GM12875 (cell line): ENCODE measurements at regions not wholly inside any gene's neighbourhood (a gene's known extent, or its start where the extent isn't known, plus 50 kb on each side); places are given as distances from the start of the nearest gene placed in this dataset.

Experiments
- H3K4me3 ChIP-seq: one replicate; pipeline ENCODE4 v1.5.1; 2011; ENCODE audit warnings: low read depth, low read length, control low read depth
- TF ChIP-seq, protein P1 (sequence below): IDR thresholded peaks from 2 replicates; pipeline ENCODE4 v1.5.1; 2011; ENCODE audit warnings: low read depth, mild to moderate bottlenecking, control low read depth, inconsistent platforms, low read length, moderate library complexity, borderline replicate concordance; ENCODE audit not compliant: insufficient read depth

DNA sequence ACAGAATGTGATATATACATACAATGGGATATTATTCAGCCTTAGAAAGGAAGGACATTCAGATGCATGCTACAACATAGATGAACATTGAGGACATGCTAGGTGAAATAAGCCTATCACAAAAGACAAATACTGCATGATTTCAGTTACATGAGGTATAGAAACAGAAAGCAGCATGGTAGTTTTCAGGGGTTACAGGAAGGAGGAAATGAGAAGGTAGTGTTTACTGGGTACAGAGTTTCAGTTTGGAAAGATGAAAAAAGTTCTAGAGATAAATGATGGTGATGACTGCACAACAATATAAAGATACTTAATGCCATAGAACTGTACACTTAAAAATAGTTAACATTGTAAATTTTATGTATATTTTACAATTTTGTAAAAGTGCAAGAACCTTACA is 266.7 kb upstream of the C11orf87 start:
- H3K4me3 ChIP-seq, result no peak overlapping the region
- TF ChIP-seq, protein P1, sequence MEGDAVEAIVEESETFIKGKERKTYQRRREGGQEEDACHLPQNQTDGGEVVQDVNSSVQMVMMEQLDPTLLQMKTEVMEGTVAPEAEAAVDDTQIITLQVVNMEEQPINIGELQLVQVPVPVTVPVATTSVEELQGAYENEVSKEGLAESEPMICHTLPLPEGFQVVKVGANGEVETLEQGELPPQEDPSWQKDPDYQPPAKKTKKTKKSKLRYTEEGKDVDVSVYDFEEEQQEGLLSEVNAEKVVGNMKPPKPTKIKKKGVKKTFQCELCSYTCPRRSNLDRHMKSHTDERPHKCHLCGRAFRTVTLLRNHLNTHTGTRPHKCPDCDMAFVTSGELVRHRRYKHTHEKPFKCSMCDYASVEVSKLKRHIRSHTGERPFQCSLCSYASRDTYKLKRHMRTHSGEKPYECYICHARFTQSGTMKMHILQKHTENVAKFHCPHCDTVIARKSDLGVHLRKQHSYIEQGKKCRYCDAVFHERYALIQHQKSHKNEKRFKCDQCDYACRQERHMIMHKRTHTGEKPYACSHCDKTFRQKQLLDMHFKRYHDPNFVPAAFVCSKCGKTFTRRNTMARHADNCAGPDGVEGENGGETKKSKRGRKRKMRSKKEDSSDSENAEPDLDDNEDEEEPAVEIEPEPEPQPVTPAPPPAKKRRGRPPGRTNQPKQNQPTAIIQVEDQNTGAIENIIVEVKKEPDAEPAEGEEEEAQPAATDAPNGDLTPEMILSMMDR, result no peak

DNA sequence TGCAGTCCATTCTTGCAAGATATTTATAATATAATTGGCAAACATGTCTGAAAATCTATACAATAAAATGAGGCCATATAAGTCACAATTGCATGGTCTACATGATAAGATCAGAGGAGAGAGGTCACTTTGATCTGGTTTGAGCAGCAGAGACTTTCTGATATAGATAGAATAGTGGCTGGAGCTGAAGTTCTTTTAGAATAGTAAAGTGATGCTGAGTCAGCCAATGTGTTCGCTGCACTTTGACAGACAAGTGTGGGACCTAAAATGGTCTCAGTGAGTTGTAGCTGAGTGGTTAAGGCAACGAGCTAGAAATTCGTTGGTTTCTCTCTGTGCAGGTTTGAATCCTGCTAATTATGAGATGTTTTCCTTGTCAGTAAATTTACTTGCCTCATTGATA is 257.0 kb upstream of the C11orf87 start:
- TF ChIP-seq, protein P1, result no peak
- H3K4me3 ChIP-seq, result no peak overlapping the region

DNA sequence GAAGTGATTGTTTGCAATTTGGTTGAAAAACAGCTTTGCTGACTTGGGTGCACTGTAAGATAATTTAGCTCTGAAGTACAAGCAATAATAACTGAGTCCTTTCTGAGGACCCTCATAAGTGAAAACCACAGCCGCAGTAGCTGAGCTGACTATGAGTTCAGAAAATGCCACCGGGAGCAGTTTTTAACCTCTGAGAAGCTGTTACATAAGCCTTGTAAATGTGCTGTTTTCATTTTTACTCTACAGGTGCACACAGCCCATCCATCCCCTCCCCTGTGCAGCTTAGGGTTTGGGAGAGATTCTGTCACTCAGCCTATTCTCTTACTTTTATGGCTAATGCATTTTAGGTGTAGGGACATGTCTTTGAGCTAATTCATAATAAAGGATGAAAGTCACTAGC is 255.5 kb upstream of the C11orf87 start:
- H3K4me3 ChIP-seq, result no peak overlapping the region
- TF ChIP-seq, protein P1, result no peak

DNA sequence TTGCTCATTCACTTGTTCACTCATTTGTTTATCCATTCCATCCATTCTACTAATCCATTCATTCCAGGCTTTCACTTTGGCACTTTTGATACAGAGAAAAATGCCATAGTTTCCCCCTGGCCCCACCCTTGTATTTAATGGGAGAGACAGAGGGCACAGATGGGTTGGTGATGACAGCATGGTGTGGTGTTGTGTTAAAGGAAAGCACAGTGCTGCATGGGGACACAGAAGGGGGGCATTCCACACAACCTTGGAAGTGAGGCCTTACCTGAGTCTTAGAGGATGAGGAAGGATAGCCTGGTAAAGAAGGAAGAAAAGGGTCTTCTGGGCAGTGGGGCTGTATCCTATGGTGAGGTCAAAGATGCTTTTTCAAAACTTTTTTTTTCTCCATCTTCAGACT is 248.5 kb upstream of the C11orf87 start:
- TF ChIP-seq, protein P1, result no peak
- no peak overlapping the region for H3K4me3 ChIP-seq

DNA sequence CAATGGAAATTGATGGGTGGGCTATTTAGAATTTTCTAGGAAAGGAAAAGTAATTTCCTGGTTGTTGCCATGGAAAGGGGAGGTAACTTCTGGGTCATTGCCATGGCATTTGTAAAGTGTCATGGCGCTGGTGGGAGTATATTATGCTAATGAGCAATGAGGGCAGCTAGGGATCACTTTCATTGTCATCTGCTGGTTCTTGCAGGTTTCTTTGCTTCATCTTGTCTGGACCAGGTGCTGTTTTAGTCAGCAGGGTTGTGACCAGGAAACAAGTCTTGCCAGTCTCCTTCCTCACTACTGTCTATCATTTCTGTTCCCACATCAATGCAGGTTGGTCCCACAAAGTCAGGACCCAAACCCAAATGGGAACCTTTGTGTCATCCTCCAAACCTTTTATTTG is 237.6 kb upstream of the C11orf87 start:
- no peak overlapping the region for H3K4me3 ChIP-seq
- TF ChIP-seq, protein P1, result no peak

DNA sequence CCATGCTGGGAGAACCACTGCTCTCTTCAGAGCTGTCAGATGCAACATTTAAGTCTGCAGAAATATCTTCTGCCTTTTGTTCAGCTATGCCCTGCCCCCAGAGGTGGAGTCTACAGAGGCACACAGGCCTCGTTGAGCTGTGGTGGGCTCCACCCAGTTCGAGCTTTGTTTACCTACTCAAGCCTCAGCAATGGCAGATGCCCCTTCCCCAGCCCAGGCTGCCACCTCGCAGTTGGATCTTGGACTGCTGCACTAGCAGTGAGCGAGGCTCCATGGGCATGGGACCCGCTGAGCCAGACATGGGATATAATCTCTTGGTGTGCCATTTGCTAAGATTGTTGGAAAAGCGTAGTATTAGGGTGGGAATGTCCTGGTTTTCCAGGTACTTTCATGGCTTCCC is 229.1 kb upstream of the C11orf87 start:
- TF ChIP-seq, protein P1, result no peak
- no peak overlapping the region for H3K4me3 ChIP-seq

DNA sequence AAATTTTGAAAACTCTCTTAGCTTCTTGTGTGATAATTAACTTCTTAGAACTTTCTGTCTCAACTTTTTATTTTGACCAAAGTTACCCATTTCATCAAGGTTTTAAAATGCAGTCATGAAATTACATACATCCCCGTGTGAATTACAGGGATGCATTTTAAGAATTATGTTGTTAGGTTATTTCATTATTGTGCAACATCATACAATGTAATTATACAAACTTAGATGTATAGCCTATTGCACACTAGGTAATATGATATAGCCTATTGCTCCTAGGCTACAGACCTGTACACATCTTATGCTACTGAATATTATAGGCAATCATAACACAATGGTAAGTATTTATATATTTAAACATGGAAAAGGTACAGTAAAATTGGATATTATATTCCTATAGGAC is 228.1 kb upstream of the C11orf87 start:
- TF ChIP-seq, protein P1, result no peak

More for the DNA sequence above, 228.1 kb upstream of the C11orf87 start:
- no peak overlapping the region for H3K4me3 ChIP-seq
